Body of pancreas (tissue), 4 donors: ENCODE measurements at regions not wholly inside any gene's neighbourhood (a gene's known extent, or its start where the extent isn't known, plus 50 kb on each side); places are given as distances from the start of the nearest gene placed in this dataset.

ENCODE experiments used
- POLR2A ChIP-seq, 3 donors: fragments of 450-650 bp; IDR thresholded peaks; one replicate each; pipeline ENCODE4 v1.6.1; 2016; ENCODE audit warnings: antibody characterized with exemption in 3 of 3, mild to moderate bottlenecking in 2 of 3
- TF ChIP-seq, protein P1 (sequence below), 7 experiments: fragments of 450-650 bp in 4 of 7; fragments of 200-600 bp in 3 of 7; sonication (generic) in 3 of 7; IDR thresholded peaks; one replicate each; pipeline ENCODE4 v1.5.1; 2016 to 2019; ENCODE audit warnings: antibody characterized with exemption in 7 of 7

DNA sequence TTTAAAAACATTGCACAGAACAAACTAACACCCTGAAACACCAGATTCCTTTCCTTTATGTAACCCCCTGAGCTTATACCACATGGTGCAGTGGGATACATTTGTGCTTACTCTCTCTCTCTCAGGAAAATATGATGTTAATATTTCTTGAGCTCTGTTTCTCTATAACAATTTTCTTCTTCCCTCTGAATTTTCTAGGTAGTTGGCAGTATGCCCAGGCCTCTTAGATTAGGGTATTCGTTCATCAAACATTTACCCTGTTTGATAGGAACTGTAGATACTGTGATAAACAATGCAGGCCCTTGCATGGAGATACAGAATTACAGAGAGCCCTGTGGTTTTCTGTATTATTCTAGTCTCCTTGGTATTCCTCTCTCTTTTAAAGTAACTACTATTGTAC lies 567.8 kb downstream of the IPMK start:
- TF ChIP-seq POLR2A (IDR thresholded peaks at IDR 0.05), result no peak
- TF ChIP-seq, protein P1, sequence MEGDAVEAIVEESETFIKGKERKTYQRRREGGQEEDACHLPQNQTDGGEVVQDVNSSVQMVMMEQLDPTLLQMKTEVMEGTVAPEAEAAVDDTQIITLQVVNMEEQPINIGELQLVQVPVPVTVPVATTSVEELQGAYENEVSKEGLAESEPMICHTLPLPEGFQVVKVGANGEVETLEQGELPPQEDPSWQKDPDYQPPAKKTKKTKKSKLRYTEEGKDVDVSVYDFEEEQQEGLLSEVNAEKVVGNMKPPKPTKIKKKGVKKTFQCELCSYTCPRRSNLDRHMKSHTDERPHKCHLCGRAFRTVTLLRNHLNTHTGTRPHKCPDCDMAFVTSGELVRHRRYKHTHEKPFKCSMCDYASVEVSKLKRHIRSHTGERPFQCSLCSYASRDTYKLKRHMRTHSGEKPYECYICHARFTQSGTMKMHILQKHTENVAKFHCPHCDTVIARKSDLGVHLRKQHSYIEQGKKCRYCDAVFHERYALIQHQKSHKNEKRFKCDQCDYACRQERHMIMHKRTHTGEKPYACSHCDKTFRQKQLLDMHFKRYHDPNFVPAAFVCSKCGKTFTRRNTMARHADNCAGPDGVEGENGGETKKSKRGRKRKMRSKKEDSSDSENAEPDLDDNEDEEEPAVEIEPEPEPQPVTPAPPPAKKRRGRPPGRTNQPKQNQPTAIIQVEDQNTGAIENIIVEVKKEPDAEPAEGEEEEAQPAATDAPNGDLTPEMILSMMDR (IDR thresholded peaks at IDR 0.05), result no peak
